ENCODE measurements at regions not wholly inside any gene's neighbourhood (a gene's known extent, or its start where the extent isn't known, plus 50 kb on each side); places are given as distances from the start of the nearest gene placed in this dataset.

GRCh38 chr10:57628592-57629284 lies 639.0 kb downstream of the IPMK start:
- Histone ChIP-seq H3K27me3 (no peaks in the 10 kb centered on the region), H3K36me3 (no peaks in the 10 kb centered on the region), H3K4me3 (no peak overlapping the region), H3K9me3 (no peaks in the 10 kb centered on the region), H3K9ac (ENCODE audit: low read depth in 2 of 2, low read length in 2 of 2) (no peak overlapping the region), H3K27ac (no peak overlapping the region), H3K4me1 (no peaks in the 10 kb centered on the region)
- intact Hi-C loops (cut with DNase I), result no loop called here
- DNase-seq, result no peak
- no peak for TF ChIP-seq CTCF (IDR thresholded peaks at IDR 0.05)

GRCh38 chr10:57627642-57628178 lies 640.0 kb downstream of the IPMK start:
- no peak for DNase-seq
- Histone ChIP-seq H3K4me1 (no peaks in the 10 kb centered on the region), H3K9me3 (no peaks in the 10 kb centered on the region), H3K9ac (ENCODE audit: low read depth in 2 of 2, low read length in 2 of 2) (no peak overlapping the region), H3K36me3 (no peaks in the 10 kb centered on the region), H3K27me3 (no peaks in the 10 kb centered on the region), H3K27ac (no peak overlapping the region), H3K4me3 (no peak overlapping the region)
- intact Hi-C loops (cut with DNase I), result no loop called here
- no peak for TF ChIP-seq CTCF (IDR thresholded peaks at IDR 0.05)

GRCh38 chr10:57624856-57625592 lies 642.7 kb downstream of the IPMK start:
- Histone ChIP-seq H3K4me3 (no peak overlapping the region), H3K4me1 (no peaks in the 10 kb centered on the region), H3K9me3 (no peaks in the 10 kb centered on the region), H3K9ac (ENCODE audit: low read depth in 2 of 2, low read length in 2 of 2) (no peak overlapping the region), H3K27ac (no peak overlapping the region), H3K36me3 (no peaks in the 10 kb centered on the region), H3K27me3 (no peaks in the 10 kb centered on the region)
- TF ChIP-seq CTCF (IDR thresholded peaks at IDR 0.05), result no peak
- intact Hi-C loops (cut with DNase I), result no loop called here
- no peak for DNase-seq

- Histone ChIP-seq H3K27ac (no peak overlapping the region), H3K36me3 (no peaks in the 10 kb centered on the region), H3K9me3 (no peaks in the 10 kb centered on the region), H3K4me1 (no peaks in the 10 kb centered on the region), H3K9ac (ENCODE audit: low read depth in 2 of 2, low read length in 2 of 2) (no peak overlapping the region), H3K27me3 (no peaks in the 10 kb centered on the region), H3K4me3 (no peak overlapping the region)
- intact Hi-C loops (cut with DNase I), result no loop called here
- no peak for TF ChIP-seq CTCF (IDR thresholded peaks at IDR 0.05)
- DNase-seq, result no peak
Measured at GRCh38 chr10:57624066-57624465, 643.6 kb downstream of the IPMK start.

- Histone ChIP-seq H3K27ac (no peak overlapping the region), H3K36me3 (no peaks in the 10 kb centered on the region), H3K9ac (ENCODE audit: low read depth in 2 of 2, low read length in 2 of 2) (no peak overlapping the region), H3K4me1 (no peaks in the 10 kb centered on the region), H3K4me3 (no peak overlapping the region), H3K27me3 (no peaks in the 10 kb centered on the region), H3K9me3 (no peaks in the 10 kb centered on the region)
- TF ChIP-seq CTCF (IDR thresholded peaks at IDR 0.05), result no peak
- intact Hi-C loops (cut with DNase I), result no loop called here
- DNase-seq, result no peak
Measured at GRCh38 chr10:57621466-57621865, 646.2 kb downstream of the IPMK start.
